ENCODE measurements at regions not wholly inside any gene's neighbourhood (a gene's known extent, or its start where the extent isn't known, plus 50 kb on each side); places are given as distances from the start of the nearest gene placed in this dataset.
A peak's percentile ranks its signal among the peaks of the same experiment; 100 is the strongest.
"Not testable (repeated sequence)": the region's sequence is repeated elsewhere in the genome, so short reads cannot be mapped to it uniquely, and the experiment has no call there.

- DNase-seq (ENCODE audit: low read depth), result no peak
- no peak overlapping the region for H3K4me3 ChIP-seq (ENCODE audit: low read depth, low read length)
- TF ChIP-seq MYC (IDR thresholded peaks at IDR 0.05; ENCODE audit: low read depth, low read length) (no peak), MAX (IDR thresholded peaks at IDR 0.05; ENCODE audit: low read depth, low read length) (no peak), CTCF (IDR thresholded peaks at IDR 0.05; ENCODE audit: low read depth, low read length) (no peak), POLR2A (IDR thresholded peaks at IDR 0.05; ENCODE audit: extremely low read depth, insufficient read length) (no peak)
Measured at GRCh38 chrX:121655276-121655675, 607.9 kb downstream of the GLUD2 start.

GRCh38 chrX:121666171-121666570 lies 618.8 kb downstream of the GLUD2 start:
- H3K4me3 ChIP-seq (ENCODE audit: low read depth, low read length), result no peak overlapping the region
- DNase-seq (ENCODE audit: low read depth), result peak; percentile 1
- no peak for TF ChIP-seq CTCF (IDR thresholded peaks at IDR 0.05; ENCODE audit: low read depth, low read length)
- TF ChIP-seq MAX (IDR thresholded peaks at IDR 0.05; ENCODE audit: low read depth, low read length), result no peak
- TF ChIP-seq MYC (IDR thresholded peaks at IDR 0.05; ENCODE audit: low read depth, low read length), result no peak
- no peak for TF ChIP-seq POLR2A (IDR thresholded peaks at IDR 0.05; ENCODE audit: extremely low read depth, insufficient read length)

GRCh38 chrX:121671649-121672048 lies 624.2 kb downstream of the GLUD2 start:
- TF ChIP-seq MYC (IDR thresholded peaks at IDR 0.05; ENCODE audit: low read depth, low read length) (no peak), POLR2A (IDR thresholded peaks at IDR 0.05; ENCODE audit: extremely low read depth, insufficient read length) (no peak), CTCF (IDR thresholded peaks at IDR 0.05; ENCODE audit: low read depth, low read length) (no peak), MAX (IDR thresholded peaks at IDR 0.05; ENCODE audit: low read depth, low read length) (no peak)
- DNase-seq (ENCODE audit: low read depth), result no peak
- no peak overlapping the region for H3K4me3 ChIP-seq (ENCODE audit: low read depth, low read length)

- DNase-seq (ENCODE audit: low read depth); H3K4me3 ChIP-seq (ENCODE audit: low read depth, low read length): not testable (repeated sequence)
Measured at GRCh38 chrX:121709236-121709635, 661.8 kb downstream of the GLUD2 start.

- no peak for TF ChIP-seq CTCF (IDR thresholded peaks at IDR 0.05; ENCODE audit: low read depth, low read length)
- TF ChIP-seq MYC (IDR thresholded peaks at IDR 0.05; ENCODE audit: low read depth, low read length), result no peak
- TF ChIP-seq POLR2A (IDR thresholded peaks at IDR 0.05; ENCODE audit: extremely low read depth, insufficient read length), result no peak
- TF ChIP-seq MAX (IDR thresholded peaks at IDR 0.05; ENCODE audit: low read depth, low read length), result no peak
- DNase-seq (ENCODE audit: low read depth), result no peak
- no peak overlapping the region for H3K4me3 ChIP-seq (ENCODE audit: low read depth, low read length)
Measured at GRCh38 chrX:121733514-121733913, 686.1 kb downstream of the GLUD2 start.

GRCh38 chrX:121746105-121746504 lies 698.7 kb downstream of the GLUD2 start:
- TF ChIP-seq POLR2A (IDR thresholded peaks at IDR 0.05; ENCODE audit: extremely low read depth, insufficient read length), result no peak
- TF ChIP-seq CTCF (IDR thresholded peaks at IDR 0.05; ENCODE audit: low read depth, low read length), result no peak
- TF ChIP-seq MYC (IDR thresholded peaks at IDR 0.05; ENCODE audit: low read depth, low read length), result no peak
- TF ChIP-seq MAX (IDR thresholded peaks at IDR 0.05; ENCODE audit: low read depth, low read length), result no peak
- H3K4me3 ChIP-seq (ENCODE audit: low read depth, low read length), result no peak overlapping the region
- no peak for DNase-seq (ENCODE audit: low read depth)

GRCh38 chrX:121753602-121754001 lies 706.2 kb downstream of the GLUD2 start:
- H3K4me3 ChIP-seq (ENCODE audit: low read depth, low read length); DNase-seq (ENCODE audit: low read depth): not testable (repeated sequence)

Measured in NB4 (cell line).